Neural cell (in vitro differentiated cells): ENCODE measurements at regions not wholly inside any gene's neighbourhood (a gene's known extent, or its start where the extent isn't known, plus 50 kb on each side); places are given as distances from the start of the nearest gene placed in this dataset.

Experiments used
- CTCF ChIP-seq: fragments of 450-650 bp; IDR thresholded peaks from 2 replicates; pipeline ENCODE4 v1.5.1; 2014; ENCODE audit warnings: antibody characterized with exemption, mild to moderate bottlenecking, moderate library complexity; ENCODE audit not compliant: poor library complexity, severe bottlenecking
- EP300 ChIP-seq: fragments of 450-650 bp; conservative IDR thresholded peaks from 2 replicates; pipeline ENCODE4 v1.6.1; 2014; ENCODE audit warnings: antibody characterized with exemption, mild to moderate bottlenecking, moderate library complexity; ENCODE audit not compliant: poor library complexity, severe bottlenecking
- EZH2 ChIP-seq: fragments of 200-600, 300-800 bp; shearing (Covaris generic), sonication (generic); IDR thresholded peaks from 2 replicates; pipeline ENCODE4 v1.6.1; 2014; ENCODE audit warnings: antibody characterized with exemption, low read length, borderline replicate concordance, mild to moderate bottlenecking; ENCODE audit not compliant: insufficient read depth, poor library complexity, severe bottlenecking
- POLR2AphosphoS5 ChIP-seq: IDR thresholded peaks from 2 replicates; pipeline ENCODE4 v1.6.1; 2012
- RAD21 ChIP-seq: fragments of 450-650 bp; conservative IDR thresholded peaks from 2 replicates; pipeline ENCODE4 v1.6.1; 2014; ENCODE audit warnings: antibody characterized with exemption, mild to moderate bottlenecking, moderate library complexity
- REST ChIP-seq: IDR thresholded peaks from 2 replicates; pipeline ENCODE4 v1.6.1; 2012; ENCODE audit warnings: borderline replicate concordance
- SMC3 ChIP-seq: fragments of 450-650 bp; conservative IDR thresholded peaks from 2 replicates; pipeline ENCODE4 v1.6.1; 2014; ENCODE audit warnings: antibody characterized with exemption, mild to moderate bottlenecking, moderate library complexity; ENCODE audit not compliant: poor library complexity

GRCh38 chr7:112869111-112869774 is 79.0 kb upstream of the TMEM168 start:
- TF ChIP-seq EZH2 (no peak), POLR2AphosphoS5 (no peak), CTCF (peak; percentile 44), REST (no peak), EP300 (no peak), SMC3 (no peak), RAD21 (no peak)
